Activated naive CD4-positive, alpha-beta T cell treated with anti-CD3 and anti-CD28 coated beads for 36 hours (primary cell): ENCODE measurements at regions not wholly inside any gene's neighbourhood (a gene's known extent, or its start where the extent isn't known, plus 50 kb on each side); places are given as distances from the start of the nearest gene placed in this dataset.

ENCODE experiments used
- CTCF ChIA-PET: fragments of 350-600 bp; sonication (Branson Sonifier 250); formaldehyde crosslinking; loops from one replicate; lab custom pipeline; 2021; ENCODE audit warnings: antibody characterized with exemption; lab: Charles Lee
- DNase-seq: peaks from one replicate; pipeline ENCODE4 v3.0.0-alpha.2; 2020
- H3K27ac Mint-ChIP-seq: one replicate; pipeline ENCODE4 v1.8.0; 2021; ENCODE audit warnings: mild to moderate bottlenecking, mixed read lengths
- H3K27me3 Mint-ChIP-seq: one replicate; pipeline ENCODE4 v1.8.0; 2021; ENCODE audit warnings: low read depth, mixed read lengths
- H3K36me3 Mint-ChIP-seq: one replicate; pipeline ENCODE4 v1.8.0; 2021; ENCODE audit warnings: low read depth, mixed read lengths
- H3K4me1 Mint-ChIP-seq: one replicate; pipeline ENCODE4 v1.8.0; 2021; ENCODE audit warnings: low read depth, mixed read lengths
- H3K4me3 Mint-ChIP-seq: one replicate; pipeline ENCODE4 v1.8.0; 2021; ENCODE audit warnings: mild to moderate bottlenecking, moderate library complexity, mixed read lengths
- H3K9me3 Mint-ChIP-seq: one replicate; pipeline ENCODE4 v1.8.0; 2021; ENCODE audit warnings: mixed read lengths
- intact Hi-C: fragments of 100-400 bp; cut with micrococcal nuclease; formaldehyde crosslinking; loops from one replicate; pipeline ENCODE4 v1.15.1; 2023

- Mint-ChIP-seq H3K27ac (no peak overlapping the region), H3K9me3 (no peaks in the 10 kb centered on the region), H3K36me3 (no peaks in the 10 kb centered on the region), H3K4me3 (no peak overlapping the region), H3K27me3 (no peaks in the 10 kb centered on the region), H3K4me1 (no peaks in the 10 kb centered on the region)
- CTCF ChIA-PET: no interaction called here
- DNase-seq: no peak
- intact Hi-C loops: no loop called here
These were observed 54.1 kb upstream of the PIK3C2G start for GRCh38 chr12:18207266-18207665.

- intact Hi-C loops: no loop called here
- CTCF ChIA-PET: no interaction called here
- Mint-ChIP-seq H3K36me3 (no peaks in the 10 kb centered on the region), H3K27ac (no peak overlapping the region), H3K9me3 (no peaks in the 10 kb centered on the region), H3K4me1 (no peaks in the 10 kb centered on the region), H3K27me3 (no peaks in the 10 kb centered on the region), H3K4me3 (no peak overlapping the region)
- no peak for DNase-seq
These were observed 55.1 kb upstream of the PIK3C2G start for GRCh38 chr12:18206198-18206597.

- Mint-ChIP-seq H3K4me1 (no peaks in the 10 kb centered on the region), H3K36me3 (no peaks in the 10 kb centered on the region), H3K27ac (no peak overlapping the region), H3K27me3 (no peaks in the 10 kb centered on the region), H3K4me3 (no peak overlapping the region), H3K9me3 (no peaks in the 10 kb centered on the region)
- CTCF ChIA-PET: no interaction called here
- intact Hi-C loops: no loop called here
- no peak for DNase-seq
These were observed 57.3 kb upstream of the PIK3C2G start for GRCh38 chr12:18204053-18204452.

GRCh38 chr12:18192119-18192518 is 69.2 kb upstream of the PIK3C2G start:
- no peak for DNase-seq
- intact Hi-C loops: no loop called here
- no peak overlapping the region for H3K4me3 Mint-ChIP-seq
- no peaks in the 10 kb centered on the region for H3K27me3 Mint-ChIP-seq
- H3K4me1 Mint-ChIP-seq: no peaks in the 10 kb centered on the region
- CTCF ChIA-PET: no interaction called here
- H3K9me3 Mint-ChIP-seq: peaks cover 10% of the 10 kb centered on the region
- no peaks in the 10 kb centered on the region for H3K36me3 Mint-ChIP-seq
- no peak overlapping the region for H3K27ac Mint-ChIP-seq

- H3K4me3 Mint-ChIP-seq: no peak overlapping the region
- no peak for DNase-seq
- CTCF ChIA-PET: no interaction called here
- H3K36me3 Mint-ChIP-seq: no peaks in the 10 kb centered on the region
- H3K9me3 Mint-ChIP-seq: peaks cover 3% of the 10 kb centered on the region
- H3K4me1 Mint-ChIP-seq: no peaks in the 10 kb centered on the region
- intact Hi-C loops: no loop called here
- H3K27me3 Mint-ChIP-seq: no peaks in the 10 kb centered on the region
- no peak overlapping the region for H3K27ac Mint-ChIP-seq
These were observed 78.2 kb upstream of the PIK3C2G start for GRCh38 chr12:18183141-18183540.

GRCh38 chr12:18171571-18171970 is 81.6 kb upstream of the RERGL start:
- H3K27ac Mint-ChIP-seq: no peak overlapping the region
- H3K27me3 Mint-ChIP-seq: no peaks in the 10 kb centered on the region
- no peaks in the 10 kb centered on the region for H3K4me1 Mint-ChIP-seq
- H3K9me3 Mint-ChIP-seq: peaks cover 16% of the 10 kb centered on the region
- no peak overlapping the region for H3K4me3 Mint-ChIP-seq
- no peaks in the 10 kb centered on the region for H3K36me3 Mint-ChIP-seq
- CTCF ChIA-PET: no interaction called here
- DNase-seq: no peak
- intact Hi-C loops: no loop called here

GRCh38 chr12:18168016-18168415 is 78.0 kb upstream of the RERGL start:
- Mint-ChIP-seq H3K27me3 (no peaks in the 10 kb centered on the region), H3K4me1 (peaks cover 7% of the 10 kb centered on the region), H3K27ac (no peak overlapping the region), H3K36me3 (no peaks in the 10 kb centered on the region), H3K9me3 (peaks cover 12% of the 10 kb centered on the region), H3K4me3 (no peak overlapping the region)
- intact Hi-C loops: no loop called here
- DNase-seq: no peak
- CTCF ChIA-PET: no interaction called here

- H3K27me3 Mint-ChIP-seq: no peaks in the 10 kb centered on the region
- H3K9me3 Mint-ChIP-seq: peaks cover 5% of the 10 kb centered on the region
- no peaks in the 10 kb centered on the region for H3K36me3 Mint-ChIP-seq
- DNase-seq: no peak
- no peak overlapping the region for H3K4me3 Mint-ChIP-seq
- CTCF ChIA-PET: no interaction called here
- H3K27ac Mint-ChIP-seq: no peak overlapping the region
- peaks cover 7% of the 10 kb centered on the region for H3K4me1 Mint-ChIP-seq
- intact Hi-C loops: no loop called here
These were observed 75.9 kb upstream of the RERGL start for GRCh38 chr12:18165889-18166288.

GRCh38 chr12:18165422-18165871 is 75.5 kb upstream of the RERGL start:
- DNase-seq: peak; percentile 13
- H3K36me3 Mint-ChIP-seq: no peaks in the 10 kb centered on the region
- H3K27ac Mint-ChIP-seq: no peak overlapping the region
- H3K4me1 Mint-ChIP-seq: peaks cover 7% of the 10 kb centered on the region
- CTCF ChIA-PET: no interaction called here
- H3K27me3 Mint-ChIP-seq: no peaks in the 10 kb centered on the region
- intact Hi-C loops: no loop called here
- H3K9me3 Mint-ChIP-seq: peaks cover 5% of the 10 kb centered on the region
- H3K4me3 Mint-ChIP-seq: no peak overlapping the region

- no peaks in the 10 kb centered on the region for H3K27me3 Mint-ChIP-seq
- intact Hi-C loops: no loop called here
- no peak for DNase-seq
- no peak overlapping the region for H3K27ac Mint-ChIP-seq
- peaks cover 5% of the 10 kb centered on the region for H3K9me3 Mint-ChIP-seq
- peaks cover 6% of the 10 kb centered on the region for H3K4me1 Mint-ChIP-seq
- CTCF ChIA-PET: no interaction called here
- H3K4me3 Mint-ChIP-seq: no peak overlapping the region
- no peaks in the 10 kb centered on the region for H3K36me3 Mint-ChIP-seq
These were observed 70.9 kb upstream of the RERGL start for GRCh38 chr12:18160901-18161300.

GRCh38 chr12:18158774-18159557 is 69.0 kb upstream of the RERGL start:
- Mint-ChIP-seq H3K4me1 (no peaks in the 10 kb centered on the region), H3K4me3 (no peak overlapping the region), H3K27ac (no peak overlapping the region), H3K9me3 (peaks cover 3% of the 10 kb centered on the region), H3K27me3 (no peaks in the 10 kb centered on the region), H3K36me3 (no peaks in the 10 kb centered on the region)
- CTCF ChIA-PET: interaction anchor here (1.0 kb wide), 1 partner anchor 11 kb away, joined by 4 read pairs; no protein-coding TSS in a partner anchor
- DNase-seq: peak; percentile 37
- intact Hi-C loops: loop anchor here (1.0 kb wide), 1 partner anchor 65 kb away; no protein-coding TSS in a partner anchor

- Mint-ChIP-seq H3K4me1 (no peaks in the 10 kb centered on the region), H3K36me3 (no peaks in the 10 kb centered on the region), H3K27me3 (no peaks in the 10 kb centered on the region), H3K4me3 (no peak overlapping the region), H3K9me3 (no peaks in the 10 kb centered on the region), H3K27ac (no peak overlapping the region)
- DNase-seq: no peak
- CTCF ChIA-PET: no interaction called here
- intact Hi-C loops: no loop called here
These were observed 63.8 kb upstream of the RERGL start for GRCh38 chr12:18153826-18154225.

GRCh38 chr12:18151036-18151435 is 61.0 kb upstream of the RERGL start:
- H3K27me3 Mint-ChIP-seq: no peaks in the 10 kb centered on the region
- H3K4me1 Mint-ChIP-seq: no peaks in the 10 kb centered on the region
- H3K27ac Mint-ChIP-seq: no peak overlapping the region
- intact Hi-C loops: no loop called here
- no peaks in the 10 kb centered on the region for H3K9me3 Mint-ChIP-seq
- DNase-seq: no peak
- no peak overlapping the region for H3K4me3 Mint-ChIP-seq
- H3K36me3 Mint-ChIP-seq: no peaks in the 10 kb centered on the region
- CTCF ChIA-PET: interaction anchor here (0.7 kb wide), 1 partner anchor 832 kb away, joined by 3 read pairs; no protein-coding TSS in a partner anchor
